AG04450 (cell line): ENCODE measurements at regions not wholly inside any gene's neighbourhood (a gene's known extent, or its start where the extent isn't known, plus 50 kb on each side); places are given as distances from the start of the nearest gene placed in this dataset.

ENCODE experiments used
- CTCF ChIA-PET: fragments of 300-600, 350-600 bp; formaldehyde crosslinking; extraction: SDS; loops from one replicate; lab custom pipeline; 2022; ENCODE audit warnings: antibody characterized with exemption, inconsistent platforms; lab: Charles Lee
- POLR2A ChIA-PET: fragments of 350-600 bp; formaldehyde crosslinking; extraction: SDS; loops from one replicate; lab custom pipeline; 2021; ENCODE audit warnings: antibody characterized with exemption, inconsistent platforms; lab: Yijun Ruan, JAX
- DNase-seq: peaks from one replicate; pipeline ENCODE4 v3.0.0-alpha.2; 2011; ENCODE audit warnings: low read depth, low spot score
- H3K27ac ChIP-seq: one replicate; pipeline ENCODE4 v1.5.1; 2012; ENCODE audit warnings: low read depth, low read length, control low read depth
- H3K27me3 ChIP-seq: one replicate; pipeline ENCODE4 v1.6.0; 2012; ENCODE audit warnings: low read length; ENCODE audit not compliant: control insufficient read depth, insufficient read depth
- H3K4me3 ChIP-seq: 2 replicates; pipeline ENCODE4 v1.5.1; 2011; ENCODE audit warnings: mild to moderate bottlenecking, low read depth, low read length, control low read depth
- H3K9me3 ChIP-seq: 2 replicates; pipeline ENCODE4 v1.5.1; 2012; ENCODE audit warnings: low read length; ENCODE audit not compliant: control insufficient read depth, insufficient read depth
- TF ChIP-seq, protein P1 (sequence below): IDR thresholded peaks from 2 replicates; pipeline ENCODE4 v1.5.1; 2011; ENCODE audit warnings: low read depth, low read length, control low read depth, inconsistent platforms

DNA sequence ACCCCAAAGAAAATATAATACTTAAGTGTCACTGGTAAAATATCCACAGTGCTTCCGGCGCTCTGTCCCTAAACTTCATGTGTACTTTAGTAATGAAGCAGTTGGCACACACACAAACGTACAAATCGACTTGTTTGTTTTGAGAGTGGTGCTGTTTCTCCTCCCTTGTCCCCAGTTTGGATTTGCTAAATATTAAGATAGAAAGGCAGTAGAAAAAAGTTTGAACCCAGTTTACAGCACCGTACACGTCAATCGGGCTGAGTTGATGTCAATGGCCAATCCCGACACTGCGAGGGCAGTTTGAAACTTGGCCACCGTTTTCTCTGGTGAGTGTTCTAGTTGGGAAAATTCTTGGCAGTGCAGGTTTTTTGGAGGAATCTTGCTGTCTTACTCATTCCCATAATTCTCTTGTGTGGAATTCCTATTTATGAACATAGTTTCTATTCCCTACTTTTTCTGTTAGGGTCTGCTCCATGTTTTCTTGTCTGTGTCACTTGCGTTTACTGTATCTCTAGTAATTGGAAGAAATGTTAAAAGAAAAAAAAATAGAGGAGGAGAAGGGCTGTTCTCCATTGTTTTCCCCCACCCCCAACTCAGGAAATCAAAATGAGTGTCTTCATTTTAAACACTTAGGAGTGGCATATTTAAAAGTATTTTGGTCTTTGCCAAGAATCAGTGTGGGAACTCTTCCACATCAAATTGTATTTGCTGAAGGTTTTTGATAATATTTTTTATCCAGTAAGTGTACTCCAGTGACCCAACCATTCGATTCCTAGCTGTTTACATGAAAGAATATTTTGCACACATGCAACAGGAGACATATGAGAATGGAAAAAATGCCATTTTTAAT, 72.3 kb downstream of the OR2B2 start:
- H3K27ac ChIP-seq, result peak overlapping the region; percentile 100
- TF ChIP-seq, protein P1, sequence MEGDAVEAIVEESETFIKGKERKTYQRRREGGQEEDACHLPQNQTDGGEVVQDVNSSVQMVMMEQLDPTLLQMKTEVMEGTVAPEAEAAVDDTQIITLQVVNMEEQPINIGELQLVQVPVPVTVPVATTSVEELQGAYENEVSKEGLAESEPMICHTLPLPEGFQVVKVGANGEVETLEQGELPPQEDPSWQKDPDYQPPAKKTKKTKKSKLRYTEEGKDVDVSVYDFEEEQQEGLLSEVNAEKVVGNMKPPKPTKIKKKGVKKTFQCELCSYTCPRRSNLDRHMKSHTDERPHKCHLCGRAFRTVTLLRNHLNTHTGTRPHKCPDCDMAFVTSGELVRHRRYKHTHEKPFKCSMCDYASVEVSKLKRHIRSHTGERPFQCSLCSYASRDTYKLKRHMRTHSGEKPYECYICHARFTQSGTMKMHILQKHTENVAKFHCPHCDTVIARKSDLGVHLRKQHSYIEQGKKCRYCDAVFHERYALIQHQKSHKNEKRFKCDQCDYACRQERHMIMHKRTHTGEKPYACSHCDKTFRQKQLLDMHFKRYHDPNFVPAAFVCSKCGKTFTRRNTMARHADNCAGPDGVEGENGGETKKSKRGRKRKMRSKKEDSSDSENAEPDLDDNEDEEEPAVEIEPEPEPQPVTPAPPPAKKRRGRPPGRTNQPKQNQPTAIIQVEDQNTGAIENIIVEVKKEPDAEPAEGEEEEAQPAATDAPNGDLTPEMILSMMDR, result no peak
- H3K27me3 ChIP-seq, result no peaks in the 10 kb centered on the region
- H3K4me3 ChIP-seq, result peak overlapping the region; percentile 74
- DNase-seq, result no peak
- POLR2A ChIA-PET, result interaction anchor here (1.6 to 5.8 kb wide), 6 partner anchors 9 to 54 kb away, joined by 9 to 289 read pairs (median 34); a partner anchor contains a TSS
- CTCF ChIA-PET, result interaction anchor here (0.6 kb wide), 1 partner anchor 1683 kb away, joined by 4 read pairs; no protein-coding TSS in a partner anchor
- no peaks in the 10 kb centered on the region; the same call in 1 of the 2 replicates for H3K9me3 ChIP-seq

DNA sequence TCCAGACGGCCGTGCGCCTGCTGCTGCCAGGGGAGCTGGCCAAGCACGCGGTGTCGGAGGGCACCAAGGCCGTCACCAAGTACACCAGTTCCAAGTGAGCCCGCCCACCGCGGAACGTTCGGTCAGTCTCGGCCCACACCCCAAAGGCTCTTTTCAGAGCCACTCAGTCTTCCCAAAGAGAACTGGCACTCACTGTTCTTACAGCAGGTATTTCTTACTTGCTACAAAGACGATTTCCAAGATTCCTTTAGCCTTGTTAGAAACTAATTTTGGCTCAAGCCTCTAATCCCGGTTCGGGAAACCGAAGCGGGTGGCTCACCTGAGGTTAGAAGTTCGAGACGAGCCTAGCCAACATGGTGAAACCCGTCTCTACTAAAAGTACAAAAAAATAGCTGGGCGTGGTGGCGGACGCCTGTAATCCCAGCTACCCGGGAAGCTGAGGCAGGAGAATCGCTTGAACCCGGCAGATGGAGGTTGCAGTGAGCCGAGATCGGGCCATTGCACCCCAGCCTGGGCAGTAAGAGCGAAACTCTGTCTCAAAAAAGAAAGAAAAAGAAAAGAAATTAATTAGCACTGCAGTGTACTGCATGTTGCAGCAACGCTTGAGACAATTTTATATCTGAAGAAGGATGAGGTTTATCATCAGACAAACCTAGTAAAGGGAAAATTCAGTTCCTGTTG, 73.1 kb downstream of the OR2B2 start:
- Histone ChIP-seq H3K27ac (peak overlapping the region; percentile 100), H3K9me3 (no peaks in the 10 kb centered on the region; the same call in 1 of the 2 replicates), H3K4me3 (peak overlapping the region; percentile 74), H3K27me3 (no peaks in the 10 kb centered on the region)
- CTCF ChIA-PET, result interaction anchor here (0.6 to 1.2 kb wide), 2 partner anchors 26 to 1682 kb away, joined by 4 to 5 read pairs; a partner anchor contains a TSS
- POLR2A ChIA-PET, result interaction anchor here (1.0 to 5.8 kb wide), 17 partner anchors 9 to 1818 kb away, joined by 3 to 289 read pairs (median 14); a partner anchor contains a TSS
- TF ChIP-seq, protein P1, result no peak
- DNase-seq, result no peak

DNA sequence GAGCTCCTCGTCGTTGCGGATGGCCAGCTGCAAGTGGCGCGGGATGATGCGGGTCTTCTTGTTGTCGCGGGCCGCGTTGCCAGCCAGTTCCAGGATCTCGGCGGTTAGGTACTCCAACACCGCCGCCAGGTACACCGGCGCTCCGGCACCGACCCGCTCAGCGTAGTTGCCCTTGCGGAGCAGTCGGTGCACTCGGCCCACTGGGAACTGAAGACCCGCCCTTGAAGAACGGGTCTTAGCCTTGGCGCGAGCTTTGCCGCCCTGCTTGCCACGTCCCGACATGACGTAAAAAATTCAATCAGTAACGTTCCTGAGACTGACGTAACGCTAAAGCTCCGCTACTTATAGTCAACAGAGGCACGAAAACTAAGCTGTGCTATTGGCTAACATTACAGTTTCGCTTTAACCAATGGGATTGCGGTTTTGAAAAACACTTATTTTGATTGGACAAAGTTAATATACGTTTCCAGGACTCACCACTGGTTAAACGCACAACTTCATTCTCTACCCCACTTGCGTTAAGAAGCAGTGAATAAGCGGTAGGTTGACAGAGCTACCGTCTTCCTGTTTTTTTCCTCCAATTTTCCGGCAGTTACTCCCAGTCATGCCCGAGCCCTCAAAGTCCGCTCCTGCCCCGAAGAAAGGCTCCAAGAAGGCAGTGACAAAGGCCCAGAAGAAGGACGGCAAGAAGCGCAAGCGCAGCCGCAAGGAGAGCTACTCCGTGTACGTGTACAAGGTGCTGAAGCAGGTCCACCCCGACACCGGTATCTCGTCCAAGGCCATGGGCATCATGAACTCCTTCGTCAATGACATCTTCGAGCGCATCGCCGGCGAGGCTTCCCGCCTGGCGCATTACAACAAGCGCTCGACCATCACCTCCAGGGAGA, 73.9 kb downstream of the OR2B2 start:
- H3K27ac ChIP-seq, result peak overlapping the region; percentile 100
- no peaks in the 10 kb centered on the region; the same call in 1 of the 2 replicates for H3K9me3 ChIP-seq
- DNase-seq, result peak; percentile 99
- H3K27me3 ChIP-seq, result no peaks in the 10 kb centered on the region
- TF ChIP-seq, protein P1, result no peak
- H3K4me3 ChIP-seq, result peak overlapping the region; percentile 83
- POLR2A ChIA-PET, result interaction anchor here (0.7 to 5.8 kb wide), 23 partner anchors 9 to 1817 kb away, joined by 3 to 289 read pairs (median 7); partner anchors contain the start of gene ZNF184
- CTCF ChIA-PET, result interaction anchor here (0.5 to 5.8 kb wide), 8 partner anchors 11 to 640 kb away, joined by 3 to 45 read pairs (median 4); a partner anchor contains a TSS

DNA sequence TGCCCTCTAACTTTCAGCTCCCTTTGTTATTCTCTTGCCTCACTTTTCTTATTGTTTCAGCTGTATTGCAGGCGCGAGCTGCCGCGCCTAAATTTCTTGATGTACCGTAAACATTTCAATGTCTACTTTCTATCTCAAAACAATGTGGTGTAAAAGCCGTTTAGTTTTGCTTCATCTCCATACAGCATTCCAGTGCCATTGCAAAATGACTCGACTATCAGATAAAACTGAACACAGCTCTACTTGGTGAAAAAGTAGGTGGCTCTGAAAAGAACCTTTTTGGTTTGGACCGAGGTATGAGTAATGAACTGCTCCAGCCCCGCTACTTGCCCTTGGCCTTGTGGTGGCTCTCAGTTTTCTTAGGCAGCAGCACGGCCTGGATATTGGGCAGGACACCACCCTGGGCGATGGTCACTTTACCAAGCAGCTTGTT, 74.6 kb downstream of the OR2B2 start:
- peak overlapping the region; percentile 100 for H3K27ac ChIP-seq
- TF ChIP-seq, protein P1, result no peak
- CTCF ChIA-PET, result interaction anchor here (0.5 to 5.8 kb wide), 5 partner anchors 12 to 302 kb away, joined by 3 to 45 read pairs (median 5); a partner anchor contains a TSS
- POLR2A ChIA-PET, result interaction anchor here (0.6 to 5.8 kb wide), 25 partner anchors 8 to 1817 kb away, joined by 3 to 289 read pairs (median 7); partner anchors contain the start of gene ZNF184
- H3K4me3 ChIP-seq, result peak overlapping the region; percentile 83
- no peaks in the 10 kb centered on the region for H3K27me3 ChIP-seq
- H3K9me3 ChIP-seq, result no peaks in the 10 kb centered on the region; the same call in 1 of the 2 replicates
- no peak for DNase-seq
